Skin of body (tissue), 1 donor: ENCODE measurements at regions not wholly inside any gene's neighbourhood (a gene's known extent, or its start where the extent isn't known, plus 50 kb on each side); places are given as distances from the start of the nearest gene placed in this dataset.
"Not testable (repeated sequence)": the region's sequence is repeated elsewhere in the genome, so short reads cannot be mapped to it uniquely, and the experiment has no call there.

Source experiments
- DNase-seq: peaks from one replicate; lab custom pipeline; 2025; lab: John Stamatoyannopoulos, UW

GRCh38 chr7:17046259-17046658, 164.5 kb upstream of the AGR3 start:
- DNase-seq: no peak

GRCh38 chr7:17046666-17047065, 164.9 kb upstream of the AGR3 start:
- no peak for DNase-seq

GRCh38 chr7:17053164-17053563, 171.4 kb upstream of the AGR3 start:
- DNase-seq: not testable (repeated sequence)

- DNase-seq: no peak
Observed at GRCh38 chr7:17054206-17054605, 172.4 kb upstream of the AGR3 start.

- no peak for DNase-seq
Observed at GRCh38 chr7:17054836-17055235, 173.1 kb upstream of the AGR3 start.

- no peak for DNase-seq
Observed at GRCh38 chr7:17055596-17055995, 173.8 kb upstream of the AGR3 start.

- DNase-seq: no peak
Observed at GRCh38 chr7:17056491-17057142, 174.8 kb upstream of the AGR3 start.

GRCh38 chr7:17057143-17057509, 175.3 kb upstream of the AGR3 start:
- DNase-seq: no peak

GRCh38 chr7:17058568-17058967, 176.8 kb upstream of the AGR3 start:
- no peak for DNase-seq

- DNase-seq: no peak
Observed at GRCh38 chr7:17060051-17060450, 178.3 kb upstream of the AGR3 start.

- DNase-seq: no peak
Observed at GRCh38 chr7:17061443-17061842, 179.7 kb upstream of the AGR3 start.

GRCh38 chr7:17062151-17063044, 180.6 kb upstream of the AGR3 start:
- no peak for DNase-seq

GRCh38 chr7:17063045-17063383, 181.2 kb upstream of the AGR3 start:
- no peak for DNase-seq

GRCh38 chr7:17067691-17068090, 185.9 kb upstream of the AGR3 start:
- no peak for DNase-seq

- DNase-seq: no peak
Observed at GRCh38 chr7:17069146-17069545, 187.4 kb upstream of the AGR3 start.

GRCh38 chr7:17070231-17070708, 188.5 kb upstream of the AGR3 start:
- DNase-seq: no peak

GRCh38 chr7:17071866-17072265, 190.1 kb upstream of the AGR3 start:
- no peak for DNase-seq

- no peak for DNase-seq
Observed at GRCh38 chr7:17075601-17076255, 193.9 kb upstream of the AGR3 start.

GRCh38 chr7:17078298-17078697, 196.5 kb upstream of the AGR3 start:
- no peak for DNase-seq

- no peak for DNase-seq
Observed at GRCh38 chr7:17083392-17084165, 201.8 kb upstream of the AGR3 start.

GRCh38 chr7:17084166-17084475, 202.3 kb upstream of the AGR3 start:
- no peak for DNase-seq

- no peak for DNase-seq
Observed at GRCh38 chr7:17085186-17085585, 203.4 kb upstream of the AGR3 start.
